Glutamatergic neuron (in vitro differentiated cells): ENCODE measurements at regions not wholly inside any gene's neighbourhood (a gene's known extent, or its start where the extent isn't known, plus 50 kb on each side); places are given as distances from the start of the nearest gene placed in this dataset.
"Not testable (repeated sequence)": the region's sequence is repeated elsewhere in the genome, so short reads cannot be mapped to it uniquely, and the experiment has no call there.

Experiments
- DNase-seq: peaks from one replicate; pipeline ENCODE4 v3.0.0; 2022
- H3K27ac Mint-ChIP-seq: one replicate; pipeline ENCODE4 v1.8.0; 2020; ENCODE audit warnings: mild to moderate bottlenecking, mixed read lengths, inconsistent platforms; ENCODE audit not compliant: unreplicated experiment
- H3K27me3 Mint-ChIP-seq: one replicate; pipeline ENCODE4 v1.8.0; 2020; ENCODE audit warnings: mild to moderate bottlenecking, moderate library complexity, mixed read lengths, inconsistent platforms; ENCODE audit not compliant: unreplicated experiment
- H3K36me3 Mint-ChIP-seq: one replicate; pipeline ENCODE4 v1.8.0; 2020; ENCODE audit warnings: mild to moderate bottlenecking, mixed read lengths, inconsistent platforms; ENCODE audit not compliant: unreplicated experiment
- H3K4me1 Mint-ChIP-seq: one replicate; pipeline ENCODE4 v1.8.0; 2020; ENCODE audit warnings: mild to moderate bottlenecking, low read depth, mixed read lengths, inconsistent platforms; ENCODE audit not compliant: unreplicated experiment
- H3K4me3 Mint-ChIP-seq: one replicate; pipeline ENCODE4 v1.8.0; 2020; ENCODE audit warnings: mild to moderate bottlenecking, mixed read lengths, inconsistent platforms; ENCODE audit not compliant: unreplicated experiment
- H3K9me3 Mint-ChIP-seq: one replicate; pipeline ENCODE4 v1.8.0; 2020; ENCODE audit warnings: mild to moderate bottlenecking, moderate library complexity, mixed read lengths, inconsistent platforms; ENCODE audit not compliant: unreplicated experiment
- TF ChIP-seq, protein P1 (sequence below): fragments of 200-600 bp; sonication (generic); IDR thresholded peaks from one replicate; pipeline ENCODE4 v1.5.0; 2021; ENCODE audit not compliant: partially characterized antibody, unreplicated experiment

DNA sequence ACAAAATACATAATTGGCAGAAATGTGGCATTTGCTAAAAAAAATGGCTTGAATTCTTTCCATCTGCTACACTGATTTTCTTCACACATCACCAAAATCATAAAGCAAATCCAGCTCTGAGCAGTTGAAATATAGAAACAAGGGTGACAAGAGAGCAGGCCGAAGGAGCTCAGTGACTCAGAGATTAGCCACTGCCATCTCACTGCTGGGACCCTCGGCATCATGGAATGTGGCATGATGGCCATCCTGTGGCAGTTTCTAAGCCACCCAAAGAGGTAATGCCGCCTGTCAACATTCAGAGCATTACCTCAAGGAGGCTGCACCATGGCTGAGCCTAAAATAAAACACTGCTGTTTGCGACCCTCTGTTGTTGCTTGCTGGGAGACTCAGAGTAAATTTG is 80.5 kb upstream of the OSBPL11 start:
- no peak for DNase-seq
- TF ChIP-seq, protein P1, sequence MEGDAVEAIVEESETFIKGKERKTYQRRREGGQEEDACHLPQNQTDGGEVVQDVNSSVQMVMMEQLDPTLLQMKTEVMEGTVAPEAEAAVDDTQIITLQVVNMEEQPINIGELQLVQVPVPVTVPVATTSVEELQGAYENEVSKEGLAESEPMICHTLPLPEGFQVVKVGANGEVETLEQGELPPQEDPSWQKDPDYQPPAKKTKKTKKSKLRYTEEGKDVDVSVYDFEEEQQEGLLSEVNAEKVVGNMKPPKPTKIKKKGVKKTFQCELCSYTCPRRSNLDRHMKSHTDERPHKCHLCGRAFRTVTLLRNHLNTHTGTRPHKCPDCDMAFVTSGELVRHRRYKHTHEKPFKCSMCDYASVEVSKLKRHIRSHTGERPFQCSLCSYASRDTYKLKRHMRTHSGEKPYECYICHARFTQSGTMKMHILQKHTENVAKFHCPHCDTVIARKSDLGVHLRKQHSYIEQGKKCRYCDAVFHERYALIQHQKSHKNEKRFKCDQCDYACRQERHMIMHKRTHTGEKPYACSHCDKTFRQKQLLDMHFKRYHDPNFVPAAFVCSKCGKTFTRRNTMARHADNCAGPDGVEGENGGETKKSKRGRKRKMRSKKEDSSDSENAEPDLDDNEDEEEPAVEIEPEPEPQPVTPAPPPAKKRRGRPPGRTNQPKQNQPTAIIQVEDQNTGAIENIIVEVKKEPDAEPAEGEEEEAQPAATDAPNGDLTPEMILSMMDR = no peak
- Mint-ChIP-seq H3K4me3 (no peak overlapping the region), H3K27me3 (peaks cover 2% of the 10 kb centered on the region), H3K27ac (no peak overlapping the region), H3K4me1 (no peaks in the 10 kb centered on the region), H3K36me3 (no peaks in the 10 kb centered on the region), H3K9me3 (no peaks in the 10 kb centered on the region)

DNA sequence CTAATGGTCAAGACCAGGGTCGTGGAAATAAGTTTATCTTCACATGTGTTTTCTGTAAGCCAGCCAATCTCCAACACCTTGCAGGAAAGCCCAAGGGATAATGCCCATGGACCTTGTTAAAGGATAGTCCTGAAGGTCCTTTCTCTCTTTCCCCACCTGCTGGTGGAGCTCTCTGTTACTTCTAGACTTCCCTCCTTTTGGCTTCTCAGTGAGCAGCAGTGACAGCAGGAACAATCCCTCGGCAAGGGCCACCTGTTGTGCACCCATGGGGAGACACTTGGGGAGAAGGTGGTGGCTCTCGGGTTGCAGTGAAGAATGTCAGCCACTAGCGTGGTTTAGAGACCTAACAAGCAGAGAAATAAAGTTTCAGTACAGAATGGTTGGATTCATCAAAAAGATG is 84.0 kb upstream of the OSBPL11 start:
- Mint-ChIP-seq H3K27me3 (no peaks in the 10 kb centered on the region), H3K4me3 (no peak overlapping the region), H3K36me3 (no peaks in the 10 kb centered on the region), H3K27ac (no peak overlapping the region), H3K4me1 (no peaks in the 10 kb centered on the region), H3K9me3 (no peaks in the 10 kb centered on the region)
- DNase-seq = no peak
- TF ChIP-seq, protein P1 = no peak

DNA sequence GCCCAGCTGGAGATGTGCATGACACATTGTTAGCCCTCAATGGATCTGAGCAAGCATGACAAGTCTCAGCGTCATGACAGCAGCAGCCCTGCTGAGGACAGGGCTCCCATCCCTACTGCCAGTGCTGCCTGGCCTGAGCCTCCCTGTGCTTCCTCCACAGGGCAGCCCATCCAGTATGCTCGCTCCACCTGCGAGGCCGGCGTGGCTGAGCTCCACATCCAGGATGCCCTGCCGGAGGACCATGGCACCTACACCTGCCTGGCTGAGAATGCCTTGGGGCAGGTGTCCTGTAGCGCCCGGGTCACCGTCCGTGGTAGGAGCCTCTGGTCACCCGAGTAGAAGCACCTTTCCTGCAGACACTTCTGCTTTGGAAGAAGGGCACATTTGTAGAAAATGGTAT is 85.8 kb upstream of the OSBPL11 start:
- H3K9me3 Mint-ChIP-seq = no peaks in the 10 kb centered on the region

DNA sequence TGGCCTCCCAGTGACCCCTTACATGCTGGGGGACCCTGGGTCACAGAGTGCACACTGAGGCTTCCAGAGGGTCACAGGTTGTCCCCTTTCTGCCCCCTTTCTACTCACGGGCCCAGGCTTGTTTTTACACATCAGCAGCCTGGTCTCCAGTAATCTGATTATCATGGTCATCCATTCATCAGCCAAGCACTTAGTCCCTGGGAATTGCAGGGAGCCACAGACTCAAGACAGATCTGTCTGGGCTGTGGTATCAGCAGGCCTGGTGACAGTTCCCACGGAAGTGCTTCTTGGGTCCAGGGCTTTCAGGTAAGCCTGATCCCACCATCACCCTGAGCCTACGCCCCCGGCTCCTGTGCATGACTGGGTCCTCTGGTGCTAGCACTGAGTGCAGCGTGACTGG is 86.6 kb upstream of the OSBPL11 start:
- H3K27me3 Mint-ChIP-seq, H3K27ac Mint-ChIP-seq, H3K9me3 Mint-ChIP-seq, DNase-seq, H3K4me1 Mint-ChIP-seq, H3K36me3 Mint-ChIP-seq, H3K4me3 Mint-ChIP-seq: not testable (repeated sequence)

More for the DNA sequence above, 85.8 kb upstream of the OSBPL11 start:
- H3K4me3 Mint-ChIP-seq = no peak overlapping the region
- TF ChIP-seq, protein P1 = no peak
- H3K4me1 Mint-ChIP-seq = no peaks in the 10 kb centered on the region
- H3K36me3 Mint-ChIP-seq = no peaks in the 10 kb centered on the region
- H3K27ac Mint-ChIP-seq = no peak overlapping the region
- H3K27me3 Mint-ChIP-seq = no peaks in the 10 kb centered on the region
- no peak for DNase-seq

DNA sequence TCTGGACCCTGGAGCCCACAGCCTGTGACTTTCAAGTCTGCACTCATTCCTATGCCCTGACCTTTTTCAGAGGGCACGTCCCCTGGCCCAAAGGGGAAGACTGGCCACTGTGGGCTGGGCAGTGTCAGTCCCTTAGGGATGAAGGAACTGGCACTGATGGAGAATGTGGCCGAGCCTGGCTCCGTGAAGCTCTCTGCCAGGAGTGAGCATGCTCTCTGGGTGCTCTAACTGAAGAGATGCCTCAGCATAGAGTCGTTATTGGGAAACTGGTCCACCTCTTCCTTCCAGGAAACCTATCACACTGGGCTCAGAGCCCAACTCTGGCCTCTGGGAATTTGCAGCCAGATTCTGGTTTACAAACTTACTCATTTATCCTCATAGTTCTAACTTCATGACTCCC is 87.3 kb upstream of the OSBPL11 start:
- not testable (repeated sequence) for H3K27me3 Mint-ChIP-seq, H3K36me3 Mint-ChIP-seq, H3K27ac Mint-ChIP-seq, H3K4me3 Mint-ChIP-seq, DNase-seq, H3K9me3 Mint-ChIP-seq, H3K4me1 Mint-ChIP-seq

DNA sequence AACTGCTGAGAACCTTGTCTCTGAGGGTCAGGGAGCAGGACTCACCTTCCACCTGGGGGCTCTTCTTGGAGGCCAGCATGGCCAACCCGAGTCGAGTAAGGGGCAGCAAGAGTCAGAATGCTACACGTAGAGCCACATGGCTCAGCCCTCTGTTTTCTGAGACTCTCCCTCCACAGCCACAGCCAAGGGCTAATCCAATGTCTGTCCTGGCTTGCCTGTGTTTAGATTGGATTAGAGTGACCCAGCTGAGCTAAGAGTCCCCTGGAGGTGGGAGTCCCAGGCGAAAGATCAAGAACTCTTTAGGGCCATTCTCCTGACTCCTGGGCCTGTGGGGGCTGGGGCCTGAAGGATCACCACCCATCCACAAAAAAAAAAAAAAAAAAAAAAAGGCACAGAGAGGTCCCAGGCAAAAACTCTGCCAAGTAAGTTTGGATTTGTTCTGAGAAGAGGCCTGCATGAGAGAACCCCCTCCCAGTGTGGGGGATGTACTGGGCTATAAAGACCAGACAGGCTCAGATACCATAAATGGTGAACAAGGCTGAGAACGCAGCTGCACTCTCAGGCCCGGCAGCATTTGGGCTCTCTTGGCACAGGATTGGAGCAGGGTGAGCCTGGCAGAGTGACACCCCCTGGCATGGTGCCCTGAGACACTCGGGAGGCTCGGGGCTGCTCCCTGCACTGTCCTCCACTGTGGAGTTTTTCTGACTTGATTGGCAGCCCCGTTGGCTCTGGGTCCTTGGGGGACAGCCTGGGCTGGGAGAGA is 88.0 kb upstream of the OSBPL11 start:
- Mint-ChIP-seq H3K9me3 (no peaks in the 10 kb centered on the region), H3K27me3 (no peaks in the 10 kb centered on the region)
- no peak for DNase-seq

More for the DNA sequence above, 88.0 kb upstream of the OSBPL11 start:
- Mint-ChIP-seq H3K4me3 (no peak overlapping the region), H3K4me1 (no peaks in the 10 kb centered on the region), H3K36me3 (no peaks in the 10 kb centered on the region), H3K27ac (no peak overlapping the region)
- TF ChIP-seq, protein P1 = no peak
